Activated CD4-positive, alpha-beta T cell treated with anti-CD3 and anti-CD28 coated beads, Interleukin-2, amount 50 U/mL, for 48 hours (primary cell): ENCODE measurements at regions not wholly inside any gene's neighbourhood (a gene's known extent, or its start where the extent isn't known, plus 50 kb on each side); places are given as distances from the start of the nearest gene placed in this dataset.

ENCODE experiments used
- DNase-seq, 2 experiments: peaks; one replicate each; pipeline ENCODE4 v3.0.0-alpha.2; 2020

DNA sequence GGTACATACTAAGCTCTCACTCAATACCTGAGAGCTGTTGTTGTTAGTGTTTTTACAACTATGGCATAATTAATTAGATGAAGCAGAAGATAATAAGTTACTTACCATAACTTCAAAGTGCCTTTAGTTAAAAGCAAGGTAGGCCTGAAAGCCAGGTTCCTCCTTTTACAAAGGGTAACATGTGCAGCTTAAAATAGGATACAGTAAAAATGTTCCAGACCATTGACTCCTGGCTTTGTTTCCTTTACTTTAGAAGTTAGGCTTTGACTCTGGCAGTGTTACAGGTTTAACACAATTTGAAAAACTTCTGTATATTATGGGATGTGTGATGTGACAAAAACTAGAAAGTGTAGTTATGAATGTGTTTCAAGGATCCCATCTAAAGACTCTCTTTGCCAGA, 522.5 kb downstream of the EPM2A start:
- no peak for DNase-seq

DNA sequence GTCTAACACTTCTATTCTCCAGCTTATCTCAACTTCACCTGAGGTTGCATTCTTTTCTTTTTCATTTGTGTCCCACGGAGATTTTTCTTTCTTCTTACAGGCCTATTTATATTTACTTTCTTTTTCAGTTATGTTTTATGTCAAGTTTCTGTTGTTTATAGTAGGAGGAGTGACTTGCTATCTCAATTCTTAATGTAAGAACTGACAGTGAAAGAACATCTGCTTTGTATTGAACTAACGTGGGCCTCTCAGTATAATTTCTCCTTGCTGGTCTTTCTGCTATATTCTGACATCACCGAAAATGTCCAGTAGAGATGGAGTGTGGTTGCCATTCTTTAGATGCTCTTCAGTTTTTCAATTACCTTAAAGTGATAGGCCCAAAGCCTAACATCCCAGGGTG, 521.7 kb downstream of the EPM2A start:
- no peak for DNase-seq

DNA sequence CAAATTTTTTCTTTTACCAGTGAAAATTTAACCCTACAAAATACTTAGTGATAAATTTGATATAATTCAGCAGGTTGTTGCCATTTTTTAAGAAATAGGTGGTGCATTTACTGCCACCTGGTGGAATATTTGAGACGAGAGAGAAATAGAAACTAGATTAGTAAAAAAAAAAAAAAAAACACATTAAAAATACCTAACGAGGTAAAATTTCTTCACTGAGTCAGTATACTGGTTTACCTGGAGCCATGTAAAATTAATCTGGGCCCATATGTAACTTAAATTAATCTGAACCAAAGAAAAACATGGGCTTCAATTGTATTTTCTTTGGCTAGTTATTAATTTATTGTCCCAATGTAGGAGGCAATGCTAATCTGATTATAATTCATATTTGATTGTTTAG, 520.8 kb downstream of the EPM2A start:
- DNase-seq: no peak

DNA sequence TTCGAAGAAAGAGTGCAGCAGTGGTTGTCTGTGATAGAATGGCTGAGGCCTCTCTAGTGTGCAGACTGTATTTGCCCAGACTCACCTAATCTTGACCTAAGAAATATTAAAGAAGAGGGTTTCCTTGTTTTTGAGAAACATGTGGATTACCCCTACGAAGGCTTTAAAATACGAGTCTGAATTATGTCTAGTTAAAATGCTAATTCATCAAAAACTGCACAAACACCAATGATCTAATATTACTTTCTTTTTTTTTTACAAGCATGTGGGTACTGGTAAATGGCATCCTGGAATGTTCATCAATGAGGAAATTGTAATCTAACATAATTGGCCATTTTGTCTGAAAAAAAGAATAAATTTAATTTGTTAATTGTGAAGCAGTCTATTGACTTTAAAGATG, 510.9 kb downstream of the EPM2A start:
- no peak for DNase-seq

DNA sequence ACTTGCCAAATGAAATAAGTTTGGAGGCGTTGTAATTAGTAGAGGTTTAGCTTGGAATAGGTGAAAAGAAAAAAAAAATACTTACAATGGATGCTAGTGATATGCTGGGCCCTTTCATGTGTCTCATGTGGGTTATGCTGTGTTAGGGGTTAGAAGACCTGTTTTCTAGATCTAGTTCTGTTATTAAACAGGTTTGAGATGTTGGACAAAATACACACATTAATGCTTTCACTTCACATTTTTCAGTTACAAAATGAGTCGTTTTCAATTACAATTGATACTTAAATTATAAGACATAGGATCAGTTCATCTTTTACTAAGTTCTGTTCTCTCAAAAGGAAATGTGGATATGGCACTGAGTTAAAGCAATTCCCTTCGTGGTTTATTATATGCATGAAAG, 509.8 kb downstream of the EPM2A start:
- no peak for DNase-seq

DNA sequence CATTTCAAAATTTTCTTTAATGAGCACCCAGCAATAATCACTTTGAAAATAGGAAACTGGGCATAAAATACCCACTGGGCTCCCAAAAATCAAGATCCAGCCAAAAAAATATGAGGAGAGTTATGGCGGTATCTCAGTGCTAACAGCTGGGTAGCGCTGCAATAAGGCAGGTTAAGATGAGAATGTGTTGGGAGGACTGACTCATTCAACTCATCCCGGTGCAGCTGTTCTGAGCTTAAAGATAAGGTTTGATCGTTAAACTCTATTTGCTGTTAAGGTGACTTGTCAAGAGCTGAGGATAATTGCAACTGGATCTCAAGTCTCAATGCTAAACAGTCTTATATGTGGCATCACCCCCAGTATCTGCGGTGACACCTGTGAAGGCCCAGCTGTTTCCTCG, 507.7 kb downstream of the EPM2A start:
- DNase-seq: no peak

DNA sequence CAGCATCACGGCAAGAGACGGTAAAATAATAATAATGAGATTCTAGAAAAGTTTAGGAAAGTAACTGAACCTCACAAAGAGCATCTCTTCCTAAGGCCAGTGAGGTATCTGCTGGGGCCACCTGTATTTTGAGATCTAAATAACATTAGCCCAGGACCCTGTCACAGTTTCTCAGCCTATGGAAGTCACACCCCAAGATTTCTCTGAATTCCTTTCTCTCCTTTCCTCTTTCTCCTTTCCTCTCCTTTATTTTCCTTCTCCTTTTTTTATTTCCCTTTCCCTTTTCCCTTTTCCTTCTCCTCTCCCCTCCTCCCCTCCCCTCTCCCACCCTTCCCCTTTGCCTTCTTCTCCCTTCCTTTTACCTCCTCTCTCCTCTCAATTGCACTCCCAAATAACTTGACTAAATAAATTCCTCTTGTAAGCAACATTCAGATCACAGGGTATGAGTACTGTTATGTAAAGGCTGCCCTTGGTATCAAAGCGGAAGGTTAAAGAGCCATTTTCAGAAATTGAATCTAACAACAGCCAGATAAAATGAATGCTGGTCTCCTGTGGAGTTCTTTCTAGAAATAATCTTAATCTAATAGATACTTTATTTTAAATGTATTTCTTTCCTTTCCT, 506.2 kb downstream of the EPM2A start:
- no peak for DNase-seq

DNA sequence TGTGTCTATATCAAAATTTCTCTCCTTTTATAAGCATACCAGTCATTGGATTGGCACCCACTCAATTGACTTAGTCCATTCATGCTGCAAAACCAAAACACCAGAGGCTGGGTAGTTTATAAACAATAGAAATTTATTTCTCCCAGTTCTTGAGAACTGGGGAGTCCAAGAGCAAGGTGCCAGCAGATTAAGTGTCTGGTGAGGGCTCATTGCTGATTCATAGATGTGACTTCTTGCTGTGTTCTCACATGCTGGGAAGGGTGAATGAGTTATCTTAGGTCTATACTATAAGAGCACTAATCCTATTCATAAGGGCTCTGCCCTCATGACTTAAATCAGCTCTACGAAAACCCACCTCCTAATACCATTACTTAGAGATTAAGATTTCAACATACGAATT, 501.4 kb downstream of the EPM2A start:
- DNase-seq: no peak

DNA sequence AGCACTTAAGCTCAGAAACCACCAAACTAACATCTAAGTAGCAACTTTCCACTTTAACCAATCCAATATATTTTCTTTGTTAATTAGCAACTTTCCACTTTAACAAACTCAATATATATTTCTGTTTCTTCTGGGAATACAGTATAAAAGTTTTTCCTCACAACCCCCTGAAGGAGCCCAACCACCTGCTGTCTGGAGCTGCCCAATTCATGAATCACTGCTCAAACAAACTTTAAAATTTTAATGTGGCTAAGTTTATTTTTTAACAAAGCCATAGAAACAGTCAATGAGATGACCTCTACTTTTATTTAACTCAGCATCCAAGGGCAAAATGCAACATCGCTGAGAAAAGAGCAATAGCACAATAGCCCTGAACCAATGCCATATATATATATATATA, 500.1 kb downstream of the EPM2A start:
- no peak for DNase-seq

DNA sequence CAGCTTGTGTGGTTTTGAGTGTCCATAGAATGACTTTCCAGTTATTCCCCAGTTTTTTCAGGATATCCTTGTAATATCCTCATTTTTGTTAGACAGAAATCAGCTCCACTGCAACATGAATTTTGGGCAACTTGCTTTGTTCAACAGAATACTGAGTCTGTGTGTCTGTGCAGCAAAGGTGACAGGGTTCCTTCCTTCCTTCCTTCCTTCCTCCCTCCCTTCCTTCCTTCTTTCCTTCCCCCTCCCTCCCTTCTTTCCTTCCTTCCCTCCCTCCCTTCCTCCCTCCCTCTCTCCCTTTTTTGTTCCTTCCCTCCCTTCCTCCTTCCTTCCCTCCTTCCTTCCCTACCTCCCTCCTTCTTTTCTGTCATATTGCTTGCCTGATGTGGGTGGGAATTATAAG, 496.5 kb downstream of the EPM2A start:
- no peak for DNase-seq

DNA sequence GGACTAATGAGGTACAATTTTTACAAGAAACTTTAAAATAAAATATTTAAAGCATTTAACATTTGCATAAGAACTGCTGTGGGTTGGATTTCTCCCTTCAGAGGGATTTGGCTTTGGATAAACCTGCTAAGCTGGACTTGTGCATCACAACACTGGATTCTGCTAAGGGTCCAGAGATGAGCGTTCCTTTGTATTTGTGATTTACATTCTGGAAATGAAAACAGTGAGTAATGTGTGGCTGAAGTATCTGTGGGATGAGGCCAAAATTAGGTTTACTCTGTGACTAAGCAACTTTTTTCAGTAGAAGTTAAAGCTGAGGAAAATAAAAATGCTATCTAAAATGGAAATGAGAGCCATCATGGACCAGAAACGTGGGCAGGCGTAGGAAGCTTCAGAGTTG, 494.3 kb downstream of the EPM2A start:
- DNase-seq: no peak

DNA sequence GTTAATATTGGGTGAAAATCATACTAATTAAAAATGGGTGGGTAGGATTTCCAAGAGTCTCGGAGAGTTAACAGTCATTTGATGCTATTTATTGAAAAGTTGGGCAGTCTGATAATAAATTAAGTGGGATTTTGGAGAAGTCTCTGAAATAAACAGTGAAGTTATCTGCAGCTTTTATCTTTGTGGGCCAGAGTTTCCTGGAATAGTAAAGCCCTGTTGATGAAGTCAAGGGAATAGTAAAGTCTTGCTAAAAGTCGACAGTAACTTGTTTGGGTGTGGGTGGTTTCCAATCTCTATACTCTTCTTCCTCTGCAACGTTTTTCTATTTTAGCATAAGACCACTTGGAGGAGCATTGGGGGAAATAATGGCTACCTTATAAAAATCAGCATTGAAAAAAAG, 493.6 kb downstream of the EPM2A start:
- DNase-seq: no peak

DNA sequence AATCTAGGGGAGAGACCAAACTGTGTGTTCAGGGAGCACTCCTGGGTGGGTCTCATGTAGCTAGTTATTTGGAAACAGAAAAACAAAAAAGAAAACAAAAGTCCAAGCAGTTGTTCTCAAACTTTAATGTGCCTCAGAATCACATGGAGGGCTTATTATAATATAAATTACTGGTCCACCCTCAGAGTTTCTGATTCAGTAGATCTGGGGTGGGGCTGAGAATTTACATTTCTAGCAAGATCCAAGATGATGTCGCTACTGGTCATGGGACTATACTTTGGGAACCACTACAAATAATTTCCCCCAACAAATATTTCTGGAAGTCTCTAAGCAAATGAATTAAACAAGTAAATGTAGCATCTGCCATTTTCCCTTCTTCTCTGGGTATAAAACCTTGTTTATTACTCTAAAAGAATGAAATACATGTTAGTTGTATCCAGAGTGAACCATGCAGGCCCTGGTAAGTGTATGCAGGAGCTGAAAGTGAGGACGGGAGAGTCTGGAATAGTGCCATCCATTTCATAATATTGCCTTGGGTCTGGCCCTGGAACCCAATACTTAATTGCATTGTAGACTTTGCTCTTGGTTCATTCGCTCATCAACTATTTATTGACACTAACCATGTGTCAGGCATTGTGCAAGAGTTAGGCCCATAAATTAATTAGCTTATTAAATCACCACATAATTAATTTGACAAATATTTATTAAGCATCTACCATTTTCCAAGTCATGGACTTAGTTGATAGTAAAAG, 490.8 kb downstream of the EPM2A start:
- no peak for DNase-seq

DNA sequence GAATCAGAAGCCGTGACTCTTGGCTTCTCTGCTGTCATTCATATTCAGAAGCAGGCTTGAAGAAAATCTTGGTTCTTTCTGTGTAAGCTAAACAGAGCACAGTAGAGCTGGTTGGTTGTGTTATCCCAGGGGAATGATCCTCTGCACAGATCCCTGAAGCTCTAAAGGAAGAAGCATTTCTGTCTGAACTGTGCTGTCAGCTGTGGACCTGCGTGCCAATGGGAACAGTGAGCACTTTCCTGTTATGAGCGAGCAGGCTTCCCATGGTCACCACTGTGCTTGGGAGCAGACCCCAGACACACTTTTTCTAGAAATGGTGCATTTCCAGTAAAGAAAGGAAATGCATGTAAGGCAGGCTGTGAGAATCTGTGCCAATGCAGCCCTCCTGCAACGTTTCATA, 490.2 kb downstream of the EPM2A start:
- DNase-seq: no peak

DNA sequence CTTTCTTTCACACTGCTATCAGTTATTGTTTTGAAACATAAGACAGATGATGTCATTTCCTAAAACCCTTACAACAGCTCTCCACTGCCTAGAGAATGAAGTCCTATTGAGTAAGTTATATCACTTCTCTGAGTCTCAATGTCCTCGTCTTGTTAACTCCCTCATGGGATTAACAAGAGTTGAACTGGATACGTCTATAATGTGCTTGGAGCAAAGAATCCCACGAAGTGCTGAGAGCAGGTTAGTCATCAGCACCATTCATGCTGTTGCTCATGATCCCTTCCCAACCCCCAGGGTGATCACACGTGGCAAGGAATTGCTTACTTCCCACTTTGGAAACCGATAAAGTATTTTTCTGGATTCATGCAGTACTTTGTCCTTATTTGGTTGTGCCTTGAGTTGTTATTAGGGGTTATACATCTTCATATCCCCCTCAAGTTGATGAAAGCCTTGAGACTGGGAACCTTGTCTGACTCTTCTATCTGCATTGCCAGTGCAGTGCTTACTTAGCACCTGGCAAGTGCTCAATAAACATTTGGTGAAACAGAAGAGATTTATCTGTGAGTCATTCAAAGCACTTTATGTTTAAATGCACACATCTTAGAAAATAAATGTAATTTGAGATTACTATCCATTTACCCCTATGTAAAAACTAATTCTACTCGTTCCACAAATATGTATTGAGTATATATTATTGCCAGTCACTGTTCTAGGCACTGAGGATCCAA, 487.5 kb downstream of the EPM2A start:
- DNase-seq: no peak

DNA sequence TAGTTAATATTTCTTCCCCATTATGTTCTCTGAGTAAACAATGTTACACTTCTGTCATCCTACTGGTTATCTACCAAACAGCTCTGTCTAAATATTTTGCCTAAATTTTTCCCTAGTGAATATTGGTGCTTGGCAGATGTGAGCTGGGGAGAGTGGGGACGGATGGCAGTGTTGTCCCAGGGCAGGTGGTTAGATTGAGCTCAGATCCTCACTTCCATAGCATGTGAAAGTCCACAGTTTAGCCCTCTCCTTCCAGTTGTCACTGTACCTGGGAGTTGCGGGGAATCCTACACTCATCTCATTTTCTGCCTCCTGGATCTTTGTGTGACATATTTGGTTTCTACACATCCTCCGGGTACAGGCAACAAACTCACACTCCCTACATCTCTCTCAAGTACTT, 484.9 kb downstream of the EPM2A start:
- DNase-seq: no peak

DNA sequence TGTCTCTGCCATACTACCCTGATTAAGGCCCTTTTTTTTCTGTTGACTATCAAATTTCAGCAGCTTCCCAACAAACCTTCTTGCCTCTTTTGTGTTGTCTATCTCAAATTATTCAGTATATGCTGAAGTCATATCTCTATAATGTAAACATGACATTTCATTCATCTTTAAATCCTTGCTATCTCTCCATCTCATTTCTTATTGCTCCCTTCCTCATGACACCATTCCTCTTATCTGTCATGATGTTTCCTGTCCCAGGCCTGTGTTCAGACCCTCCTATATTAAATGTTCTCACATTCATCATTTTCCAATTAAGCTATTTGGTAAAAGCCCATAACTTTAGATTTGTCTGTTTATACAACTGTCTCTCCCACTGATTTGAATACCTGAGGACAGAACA, 482.6 kb downstream of the EPM2A start:
- DNase-seq: no peak

DNA sequence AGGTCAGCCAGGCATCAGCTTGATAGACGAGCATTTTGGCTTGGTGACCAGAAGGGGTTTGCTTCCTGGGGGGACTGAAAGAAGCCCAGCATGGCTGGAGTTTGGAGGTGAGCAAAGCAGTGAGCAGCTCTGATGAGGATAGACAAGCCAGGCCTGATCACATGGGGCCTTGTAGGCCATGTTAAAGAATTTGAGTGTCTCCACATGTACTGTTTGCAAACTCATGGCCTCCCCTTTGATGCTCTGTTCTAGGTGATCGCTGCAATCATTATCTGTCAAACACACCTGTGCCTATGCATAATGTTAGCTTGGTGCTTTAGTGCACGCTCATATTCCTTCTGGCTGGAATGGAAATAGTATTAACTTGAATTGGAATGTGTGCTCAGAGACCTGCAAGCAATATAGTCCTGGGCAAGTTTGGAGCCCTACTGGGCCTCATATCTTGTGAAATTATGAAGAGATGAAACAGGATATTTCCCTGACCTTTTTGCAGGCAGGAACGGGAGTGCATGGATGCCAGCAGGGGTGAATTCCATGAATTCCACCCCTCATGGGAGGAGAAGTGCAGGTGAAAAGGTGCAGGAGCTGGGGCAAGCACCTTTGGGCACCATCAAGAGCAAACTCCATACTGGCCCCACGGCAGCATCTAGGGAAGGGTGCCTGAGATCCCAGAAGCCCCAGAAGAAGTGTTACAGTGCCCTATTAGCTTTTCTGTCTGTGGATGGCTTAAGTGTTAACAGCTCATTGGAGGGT, 480.5 kb downstream of the EPM2A start:
- DNase-seq: no peak

DNA sequence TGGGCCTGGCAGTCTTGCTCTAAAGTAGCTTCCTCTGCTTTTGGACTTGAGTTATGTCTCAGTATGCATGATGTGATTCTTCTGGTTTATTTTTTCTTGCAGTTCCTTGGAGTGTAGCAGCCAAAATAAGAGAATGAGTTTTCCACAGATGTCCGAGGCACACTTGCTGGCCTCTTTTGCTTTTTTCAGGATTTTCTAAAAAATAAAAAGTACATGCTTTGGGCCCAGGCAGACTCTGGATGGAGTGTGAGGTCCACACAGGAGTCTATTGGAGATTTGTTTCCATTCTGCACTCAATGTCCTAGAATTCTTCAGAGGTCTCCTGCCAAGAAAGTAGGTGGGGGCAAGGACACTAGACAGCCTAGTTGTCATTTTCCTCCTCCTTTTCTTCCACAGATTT, 477.6 kb downstream of the EPM2A start:
- DNase-seq: no peak

DNA sequence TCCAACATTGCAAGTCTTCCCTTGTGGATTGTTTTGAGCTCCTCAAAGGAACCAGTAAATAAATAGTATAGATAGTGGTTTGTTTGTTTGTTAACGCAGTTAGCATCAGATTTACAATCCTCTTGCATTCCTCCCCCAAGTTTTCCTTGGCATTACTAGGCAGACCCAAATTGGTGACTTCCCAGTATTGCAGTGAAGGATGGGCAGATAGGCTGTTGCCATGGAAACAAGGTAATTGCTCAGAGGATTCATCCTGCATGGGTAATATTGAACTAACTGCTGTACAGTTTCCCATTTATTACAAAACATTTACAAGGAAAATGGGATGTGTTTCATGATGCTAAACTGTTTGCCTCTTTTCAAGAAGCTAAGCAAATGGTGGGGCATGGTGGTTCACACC, 477.2 kb downstream of the EPM2A start:
- DNase-seq: no peak

DNA sequence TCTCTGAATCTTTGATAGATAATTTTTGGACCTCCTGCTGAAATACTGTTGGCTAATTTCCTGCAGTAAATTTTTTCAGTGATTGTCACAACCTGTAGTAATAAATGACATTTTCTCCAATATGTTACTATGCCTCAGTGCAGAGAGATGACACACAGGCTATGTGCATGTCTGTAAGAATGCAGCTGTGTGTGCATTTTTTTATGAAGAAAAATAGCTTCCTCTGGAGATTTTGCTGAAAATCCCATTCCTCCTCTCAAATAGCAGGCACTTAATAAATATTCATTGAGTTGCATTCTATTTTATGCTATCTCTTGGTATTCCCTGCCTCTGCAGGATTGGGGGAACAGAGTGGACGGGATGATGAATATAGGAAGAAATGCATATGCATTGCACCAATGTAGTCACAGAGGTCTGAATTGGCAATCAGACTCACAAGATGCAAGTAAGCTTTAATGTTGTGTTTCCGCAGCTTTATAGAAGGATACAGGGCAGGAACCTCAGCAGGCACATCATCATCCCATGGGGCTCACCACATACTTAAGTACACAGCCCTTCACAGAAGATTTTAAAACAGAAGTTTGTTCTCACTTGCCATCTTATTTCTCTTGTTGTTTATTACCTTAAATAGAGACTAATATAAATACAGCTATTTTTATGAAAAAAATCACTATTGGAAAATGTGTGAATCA, 474.7 kb downstream of the EPM2A start:
- no peak for DNase-seq

DNA sequence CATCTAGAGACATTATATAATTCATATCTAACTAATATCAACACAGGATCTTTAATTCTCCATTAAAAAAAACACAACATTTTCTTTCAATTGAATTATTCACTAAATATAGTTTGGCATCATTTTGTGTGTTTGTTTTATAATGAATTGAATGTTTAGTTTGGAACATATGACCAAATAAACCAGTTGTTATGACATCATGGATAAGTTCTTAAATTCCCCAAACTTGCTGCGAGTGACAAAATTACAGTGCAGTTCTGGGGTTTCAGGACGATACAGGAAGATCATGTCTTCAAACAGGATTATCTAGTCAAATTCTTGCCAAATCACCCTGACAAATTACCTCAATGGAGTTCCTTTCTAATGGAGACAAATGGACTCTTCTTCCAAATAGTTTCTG, 473.6 kb downstream of the EPM2A start:
- DNase-seq: no peak

DNA sequence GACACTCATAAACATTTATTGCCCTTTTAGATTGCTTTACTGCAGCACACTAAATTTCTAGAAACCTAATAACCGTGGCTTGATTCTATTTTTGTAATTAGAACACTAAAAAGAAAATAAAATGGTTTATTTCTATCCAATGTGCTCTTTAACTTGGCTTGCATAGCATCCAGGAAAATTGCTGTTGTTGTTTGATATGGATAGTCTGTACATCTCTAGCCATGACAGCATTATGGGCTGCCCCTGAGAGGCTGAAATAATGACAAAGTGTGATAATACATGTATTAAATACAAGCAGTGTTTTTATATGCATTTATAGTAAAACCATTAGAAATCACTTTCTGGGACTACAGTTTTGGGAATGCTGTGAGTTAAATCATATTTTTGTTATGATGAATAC, 472.5 kb downstream of the EPM2A start:
- no peak for DNase-seq
